HL-60 (cell line): ENCODE measurements at regions not wholly inside any gene's neighbourhood (a gene's known extent, or its start where the extent isn't known, plus 50 kb on each side); places are given as distances from the start of the nearest gene placed in this dataset.

Experiments used
- DNase-seq, 2 experiments: peaks; one replicate each; pipeline ENCODE4 v3.0.0-alpha.2; 2010 to 2020; ENCODE audit warnings: low read depth in 1 of 2, low spot score in 1 of 2
- H3K27ac ChIP-seq: fragments of 250-450 bp; sonication (Bioruptor Pico); replicated peaks from 2 replicates; pipeline ENCODE4 v1.5.1; 2020; ENCODE audit warnings: mild to moderate bottlenecking, moderate library complexity
- H3K27me3 ChIP-seq: fragments of 250-450 bp; sonication (Bioruptor Pico); 2 replicates; pipeline ENCODE4 v1.5.1; 2021; ENCODE audit warnings: mild to moderate bottlenecking, moderate library complexity; ENCODE audit not compliant: insufficient read depth, poor library complexity, severe bottlenecking
- H3K4me3 ChIP-seq: replicated peaks from 2 replicates; pipeline ENCODE4 v1.5.1; 2011; ENCODE audit warnings: mild to moderate bottlenecking, control low read depth, low read length; ENCODE audit not compliant: insufficient read depth
- CTCF ChIP-seq: IDR thresholded peaks from one replicate; pipeline ENCODE4 v1.5.1; 2011; ENCODE audit warnings: low read length, control low read depth, inconsistent platforms; ENCODE audit not compliant: insufficient read depth
- GABPA ChIP-seq: IDR thresholded peaks from 2 replicates; pipeline ENCODE4 v1.6.1; 2012; ENCODE audit warnings: low read depth
- POLR2AphosphoS5 ChIP-seq: IDR thresholded peaks from 2 replicates; pipeline ENCODE4 v1.6.1; 2012; ENCODE audit warnings: low read depth
- REST ChIP-seq: IDR thresholded peaks from 2 replicates; pipeline ENCODE4 v1.6.1; 2012; ENCODE audit warnings: low read depth; ENCODE audit not compliant: insufficient replicate concordance
- SPI1 ChIP-seq: IDR thresholded peaks from 2 replicates; pipeline ENCODE4 v1.6.1; 2012; ENCODE audit warnings: low read depth, mild to moderate bottlenecking, borderline replicate concordance

- H3K4me3 ChIP-seq, result no peak overlapping the region
- H3K27me3 ChIP-seq, result no peaks in the 10 kb centered on the region
- TF ChIP-seq POLR2AphosphoS5, result no peak
- no peak for TF ChIP-seq CTCF
- no peak for TF ChIP-seq GABPA
- TF ChIP-seq REST, result no peak
- TF ChIP-seq SPI1, result no peak
- no peak overlapping the region for H3K27ac ChIP-seq
- DNase-seq, result no peak
Measured at GRCh38 chr9:86449246-86449645, 95.0 kb upstream of the TUT7 start.

- Histone ChIP-seq H3K27me3 (no peaks in the 10 kb centered on the region), H3K27ac (no peak overlapping the region), H3K4me3 (no peak overlapping the region)
- no peak for DNase-seq
- TF ChIP-seq CTCF (no peak), POLR2AphosphoS5 (no peak), SPI1 (no peak), GABPA (no peak)
Measured at GRCh38 chr9:86445671-86446070, 91.5 kb upstream of the TUT7 start.

GRCh38 chr9:86443992-86444391, 89.8 kb upstream of the TUT7 start:
- TF ChIP-seq SPI1, result no peak
- no peak for TF ChIP-seq GABPA
- no peak for TF ChIP-seq REST
- no peak for TF ChIP-seq POLR2AphosphoS5
- no peak for TF ChIP-seq CTCF

GRCh38 chr9:86434039-86434726, 80.0 kb upstream of the TUT7 start:
- TF ChIP-seq REST (no peak), SPI1 (no peak), CTCF (peak; percentile 73)
- Histone ChIP-seq H3K4me3 (no peak overlapping the region), H3K27me3 (no peaks in the 10 kb centered on the region), H3K27ac (no peak overlapping the region)
- DNase-seq, result peak in 1 of 2 experiments; percentile 18

More at GRCh38 chr9:86443992-86444391, 89.8 kb upstream of the TUT7 start:
- no peak overlapping the region for H3K4me3 ChIP-seq
- H3K27ac ChIP-seq, result no peak overlapping the region
- no peaks in the 10 kb centered on the region for H3K27me3 ChIP-seq
- no peak for DNase-seq
